ENCODE measurements at regions not wholly inside any gene's neighbourhood (a gene's known extent, or its start where the extent isn't known, plus 50 kb on each side); places are given as distances from the start of the nearest gene placed in this dataset.

DNA sequence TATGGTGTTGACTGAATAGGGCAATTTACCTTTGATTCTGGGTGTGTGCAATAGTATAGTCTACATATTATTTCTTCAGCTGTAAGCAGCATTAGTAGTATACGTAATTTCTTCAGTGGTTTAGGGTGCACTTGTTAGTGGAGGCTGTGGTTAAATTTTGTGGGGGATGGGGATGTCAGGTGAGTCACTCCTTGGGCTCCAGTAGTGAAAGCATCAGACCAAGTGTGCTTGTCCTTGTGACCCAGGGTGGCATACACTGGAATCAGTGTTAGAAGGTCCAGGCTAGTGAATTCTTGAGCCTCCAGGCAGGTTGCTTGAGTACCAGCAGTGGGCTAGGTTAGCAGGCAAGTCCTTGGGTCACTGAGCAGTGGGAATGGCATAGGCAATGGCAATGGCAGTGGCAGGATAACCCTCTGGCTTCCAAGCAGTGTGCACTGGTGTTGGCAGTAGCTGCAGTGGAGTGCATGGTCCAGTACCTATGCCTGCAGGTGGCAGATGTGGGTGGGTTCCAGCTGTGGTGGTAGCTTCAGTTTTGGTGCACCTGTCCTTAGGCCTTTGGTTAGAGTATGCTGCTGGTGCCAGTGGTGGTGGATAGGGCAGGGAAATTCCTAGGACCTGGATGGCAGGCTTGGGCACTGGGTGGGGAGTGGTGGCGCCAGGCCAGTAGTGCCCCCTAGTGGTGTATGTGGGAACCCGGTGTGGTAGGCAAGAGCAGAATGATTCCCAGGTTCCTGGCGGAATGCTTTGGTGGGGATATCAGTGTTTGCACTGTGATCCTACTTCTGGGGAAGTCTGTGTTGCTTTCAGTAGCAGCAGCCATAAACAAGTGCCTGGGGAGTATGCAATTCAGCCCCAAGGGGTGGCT, 531.0 kb downstream of the SMARCA1 start:
- Histone ChIP-seq H3K27me3 (ENCODE audit: control insufficient read depth, insufficient read depth, low read length) (no peaks in the 10 kb centered on the region), H3K9me3 (ENCODE audit: control insufficient read depth in 2 of 3, insufficient read depth in 1 of 3, low read length in 3 of 3) (no peaks in the 10 kb centered on the region), H3K4me3 (ENCODE audit: low read length in 3 of 3) (no peak overlapping the region), H3K4me1 (ENCODE audit: control insufficient read depth in 2 of 3, insufficient read depth in 2 of 3, low read depth in 1 of 3, low read length in 3 of 3) (no peaks in the 10 kb centered on the region), H3K9ac (ENCODE audit: low read length in 3 of 3) (no peak overlapping the region), H3K27ac (ENCODE audit: low read depth in 2 of 2, low read length in 2 of 2) (no peak overlapping the region), H3K36me3 (ENCODE audit: control insufficient read depth in 2 of 3, insufficient read depth in 3 of 3, low read length in 3 of 3) (no peaks in the 10 kb centered on the region)
- no peak for FAIRE-seq
- DNase-seq, result peak in 1 of 5 donors; percentile 13
- TF ChIP-seq CTCF (IDR thresholded peaks at IDR 0.05; ENCODE audit: borderline replicate concordance, extremely low read depth, insufficient read depth), result no peak
- intact Hi-C loops (cut with DNase I), result no loop called here

DNA sequence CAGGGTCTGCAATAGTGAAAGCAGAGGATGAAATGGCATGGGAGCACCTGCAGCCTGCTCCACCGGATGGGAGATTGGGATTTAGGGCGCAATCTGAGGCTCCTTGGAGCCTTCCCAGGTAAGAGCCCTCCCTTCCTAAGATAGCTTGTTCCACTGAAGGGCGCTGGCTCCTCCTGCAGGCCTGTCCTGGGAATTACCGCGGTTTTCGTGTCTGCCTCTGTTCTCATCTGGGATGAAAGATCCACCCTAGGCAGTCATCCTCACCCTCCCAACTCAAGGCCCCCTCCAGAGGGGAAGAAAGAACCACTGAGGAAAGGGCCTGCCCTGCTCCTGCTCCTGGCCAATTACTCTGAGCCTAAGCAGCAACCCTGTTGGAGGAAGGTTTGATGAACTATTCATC, 547.5 kb downstream of the SMARCA1 start:
- no peak overlapping the region for H3K27ac ChIP-seq (ENCODE audit: low read depth in 2 of 2, low read length in 2 of 2)
- H3K9me3 ChIP-seq (ENCODE audit: control insufficient read depth in 2 of 3, insufficient read depth in 1 of 3, low read length in 3 of 3), result no peaks in the 10 kb centered on the region
- no peaks in the 10 kb centered on the region for H3K4me1 ChIP-seq (ENCODE audit: control insufficient read depth in 2 of 3, insufficient read depth in 2 of 3, low read depth in 1 of 3, low read length in 3 of 3)
- no peaks in the 10 kb centered on the region for H3K27me3 ChIP-seq (ENCODE audit: control insufficient read depth, insufficient read depth, low read length)
- peak; percentile 41 for TF ChIP-seq CTCF (IDR thresholded peaks at IDR 0.05; ENCODE audit: borderline replicate concordance, extremely low read depth, insufficient read depth)
- no peak overlapping the region for H3K4me3 ChIP-seq (ENCODE audit: low read length in 3 of 3)
- intact Hi-C loops (cut with DNase I), result no loop called here
- H3K9ac ChIP-seq (ENCODE audit: low read length in 3 of 3), result no peak overlapping the region
- no peaks in the 10 kb centered on the region for H3K36me3 ChIP-seq (ENCODE audit: control insufficient read depth in 2 of 3, insufficient read depth in 3 of 3, low read length in 3 of 3)
- DNase-seq (peak in 4 of 5 donors; percentile 18 to 49 (median 46)), FAIRE-seq (no peak)

- intact Hi-C loops (cut with DNase I), result no loop called here
- Histone ChIP-seq H3K27ac (ENCODE audit: low read depth in 2 of 2, low read length in 2 of 2) (no peak overlapping the region), H3K9me3 (ENCODE audit: control insufficient read depth in 2 of 3, insufficient read depth in 1 of 3, low read length in 3 of 3) (no peaks in the 10 kb centered on the region), H3K36me3 (ENCODE audit: control insufficient read depth in 2 of 3, insufficient read depth in 3 of 3, low read length in 3 of 3) (no peaks in the 10 kb centered on the region), H3K9ac (ENCODE audit: low read length in 3 of 3) (no peak overlapping the region), H3K4me3 (ENCODE audit: low read length in 3 of 3) (no peak overlapping the region), H3K27me3 (ENCODE audit: control insufficient read depth, insufficient read depth, low read length) (no peaks in the 10 kb centered on the region), H3K4me1 (ENCODE audit: control insufficient read depth in 2 of 3, insufficient read depth in 2 of 3, low read depth in 1 of 3, low read length in 3 of 3) (no peaks in the 10 kb centered on the region)
- DNase-seq (no peak), FAIRE-seq (no peak)
- no peak for TF ChIP-seq CTCF (IDR thresholded peaks at IDR 0.05; ENCODE audit: borderline replicate concordance, extremely low read depth, insufficient read depth)
These were observed 550.3 kb downstream of the SMARCA1 start for GRCh38 chrX:128973033-128973432.

All from kidney (tissue), 13 donors.